ENCODE measurements at regions not wholly inside any gene's neighbourhood (a gene's known extent, or its start where the extent isn't known, plus 50 kb on each side); places are given as distances from the start of the nearest gene placed in this dataset.

DNA sequence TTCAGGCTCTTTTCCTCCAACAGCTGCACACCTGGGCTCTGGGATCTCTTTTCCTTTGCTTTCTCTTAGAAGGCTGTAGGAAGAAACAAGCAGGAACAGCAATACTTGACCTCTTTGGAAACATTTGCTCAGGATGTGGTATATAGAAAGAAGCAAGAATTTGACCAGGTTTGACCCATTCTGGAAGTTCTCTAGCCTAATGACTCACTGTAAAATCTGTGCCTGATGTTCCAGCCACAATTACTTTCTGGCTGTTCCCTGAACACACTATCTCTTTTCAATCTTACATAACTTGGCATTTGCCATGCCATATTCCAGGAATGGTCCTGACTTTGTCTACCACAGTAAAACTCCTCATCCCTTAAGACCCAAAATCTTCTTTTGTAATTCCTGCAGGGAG lies 419.9 kb upstream of the DAB1 start:
- intact Hi-C loops (cut with DNase I) = no loop called here
- DNase-seq (no peak), ATAC-seq (no peak)
- Histone ChIP-seq H3K27me3 (no peaks in the 10 kb centered on the region), H3K4me1 (no peaks in the 10 kb centered on the region), H3K27ac (no peak overlapping the region), H3K36me3 (no peaks in the 10 kb centered on the region), H3K4me3 (no peak overlapping the region), H3K9me3 (peaks cover 0 to 10% (median 3%) of the 10 kb centered on the region in 12 donors)
- no peak for TF ChIP-seq POLR2A (IDR thresholded peaks at IDR 0.05)
- TF ChIP-seq, protein P1, sequence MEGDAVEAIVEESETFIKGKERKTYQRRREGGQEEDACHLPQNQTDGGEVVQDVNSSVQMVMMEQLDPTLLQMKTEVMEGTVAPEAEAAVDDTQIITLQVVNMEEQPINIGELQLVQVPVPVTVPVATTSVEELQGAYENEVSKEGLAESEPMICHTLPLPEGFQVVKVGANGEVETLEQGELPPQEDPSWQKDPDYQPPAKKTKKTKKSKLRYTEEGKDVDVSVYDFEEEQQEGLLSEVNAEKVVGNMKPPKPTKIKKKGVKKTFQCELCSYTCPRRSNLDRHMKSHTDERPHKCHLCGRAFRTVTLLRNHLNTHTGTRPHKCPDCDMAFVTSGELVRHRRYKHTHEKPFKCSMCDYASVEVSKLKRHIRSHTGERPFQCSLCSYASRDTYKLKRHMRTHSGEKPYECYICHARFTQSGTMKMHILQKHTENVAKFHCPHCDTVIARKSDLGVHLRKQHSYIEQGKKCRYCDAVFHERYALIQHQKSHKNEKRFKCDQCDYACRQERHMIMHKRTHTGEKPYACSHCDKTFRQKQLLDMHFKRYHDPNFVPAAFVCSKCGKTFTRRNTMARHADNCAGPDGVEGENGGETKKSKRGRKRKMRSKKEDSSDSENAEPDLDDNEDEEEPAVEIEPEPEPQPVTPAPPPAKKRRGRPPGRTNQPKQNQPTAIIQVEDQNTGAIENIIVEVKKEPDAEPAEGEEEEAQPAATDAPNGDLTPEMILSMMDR (IDR thresholded peaks at IDR 0.05) = no peak

DNA sequence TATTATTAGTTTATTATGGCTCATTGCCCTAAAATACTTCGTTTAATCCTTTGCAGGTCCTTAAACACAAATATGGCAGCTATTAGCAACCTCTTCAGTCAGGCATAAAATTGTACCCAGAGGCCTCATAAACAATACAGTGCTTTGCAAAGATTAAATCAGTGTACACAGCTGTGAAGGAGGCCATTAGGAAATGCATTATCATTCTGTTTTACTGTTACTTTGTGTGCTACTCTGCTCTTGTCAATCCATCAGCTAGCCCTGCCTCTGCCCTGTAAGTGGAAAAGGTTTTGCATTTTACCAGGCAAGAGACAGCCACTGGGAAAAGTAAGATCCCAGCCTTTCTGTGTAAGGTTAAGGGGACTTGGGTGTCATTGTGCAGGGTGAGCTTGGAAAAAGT lies 415.7 kb upstream of the DAB1 start:
- H3K36me3 ChIP-seq = no peaks in the 10 kb centered on the region
- no peak for TF ChIP-seq POLR2A (IDR thresholded peaks at IDR 0.05)
- TF ChIP-seq, protein P1 (IDR thresholded peaks at IDR 0.05) = no peak
- no peak overlapping the region for H3K27ac ChIP-seq
- WGBS, 4 donors = 74 to 82% (median 75%) methylated on average over 1 of the region's 1 CpG
- ATAC-seq = no peak
- intact Hi-C loops (cut with DNase I) = no loop called here
- H3K9me3 ChIP-seq = peaks cover 0 to 10% (median 3%) of the 10 kb centered on the region in 12 donors
- no peaks in the 10 kb centered on the region for H3K4me1 ChIP-seq
- no peak for DNase-seq
- H3K4me3 ChIP-seq = no peak overlapping the region
- H3K27me3 ChIP-seq = peaks cover 0 to 3% (median 0%) of the 10 kb centered on the region in 9 donors

DNA sequence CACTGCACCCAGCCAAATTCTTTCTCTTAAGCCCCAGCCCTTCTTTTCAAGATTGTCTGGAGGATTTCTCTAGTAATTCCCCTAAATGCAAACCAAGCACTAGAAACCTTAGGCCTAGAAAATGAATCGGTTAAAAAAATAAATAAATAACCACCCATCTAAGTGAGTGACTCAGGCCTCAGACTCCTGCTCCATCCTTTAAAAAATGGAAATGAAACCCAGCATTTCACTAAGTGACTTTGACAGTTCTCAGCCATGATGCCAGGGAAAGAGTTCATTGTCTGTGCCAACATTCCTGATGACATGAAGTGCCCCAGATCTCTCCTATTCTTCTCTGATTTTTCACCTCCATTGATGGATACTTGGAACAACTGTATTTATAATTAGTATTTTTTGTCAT lies 415.2 kb upstream of the DAB1 start:
- intact Hi-C loops (cut with DNase I) = no loop called here
- Histone ChIP-seq H3K4me1 (no peaks in the 10 kb centered on the region), H3K9me3 (peaks cover 0 to 10% (median 3%) of the 10 kb centered on the region in 12 donors), H3K27me3 (peaks cover 0 to 3% (median 0%) of the 10 kb centered on the region in 9 donors), H3K4me3 (no peak overlapping the region), H3K36me3 (no peaks in the 10 kb centered on the region), H3K27ac (no peak overlapping the region)
- DNase-seq = no peak
- no peak for ATAC-seq
- TF ChIP-seq, protein P1 (IDR thresholded peaks at IDR 0.05) = no peak
- TF ChIP-seq POLR2A (IDR thresholded peaks at IDR 0.05) = no peak
- 93 to 100% (median 99%) methylated on average over 1 of the region's 1 CpG for WGBS, 4 donors

DNA sequence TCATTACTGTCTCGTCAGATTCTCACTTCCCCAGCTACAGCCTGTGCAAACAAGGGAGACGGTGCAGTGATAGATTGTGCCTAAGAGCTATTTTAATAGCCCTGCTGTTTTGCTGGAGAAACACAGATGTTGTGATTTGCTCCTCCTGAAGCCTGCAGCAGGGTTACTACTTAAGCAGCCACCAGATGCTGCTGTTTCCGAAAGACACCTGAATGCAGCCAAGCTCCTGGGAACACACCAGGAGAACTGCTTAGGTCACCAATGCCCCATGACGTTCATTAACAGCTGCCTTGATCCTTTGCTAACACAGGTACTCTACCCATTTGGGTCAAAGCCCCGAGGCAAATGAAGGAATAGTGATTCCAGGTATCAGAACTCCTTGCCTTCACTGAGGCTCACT lies 411.8 kb upstream of the DAB1 start:
- WGBS, 4 donors = 51 to 68% (median 59%) methylated on average over 4 to 5 of the region's 5 CpGs
- no peak for ATAC-seq
- Histone ChIP-seq H3K27ac (no peak overlapping the region), H3K9me3 (peaks cover 0 to 2% (median 0%) of the 10 kb centered on the region in 12 donors), H3K27me3 (peaks cover 0 to 3% (median 0%) of the 10 kb centered on the region in 9 donors), H3K36me3 (no peaks in the 10 kb centered on the region), H3K4me1 (no peaks in the 10 kb centered on the region), H3K4me3 (no peak overlapping the region)
- TF ChIP-seq, protein P1 (IDR thresholded peaks at IDR 0.05) = no peak
- TF ChIP-seq POLR2A (IDR thresholded peaks at IDR 0.05) = no peak
- intact Hi-C loops (cut with DNase I) = no loop called here
- DNase-seq = no peak
